ENCODE measurements at regions not wholly inside any gene's neighbourhood (a gene's known extent, or its start where the extent isn't known, plus 50 kb on each side); places are given as distances from the start of the nearest gene placed in this dataset.

GRCh38 chr7:13829914-13830900 is 159.3 kb downstream of the ETV1 start:
- TF ChIP-seq ATF2 (IDR thresholded peaks at IDR 0.05; ENCODE audit: low read length) (no peak), EZH2 (IDR thresholded peaks at IDR 0.05; ENCODE audit: borderline replicate concordance, control insufficient read depth, low read depth, low read length) (no peak), SRF (IDR thresholded peaks at IDR 0.05; ENCODE audit: low read depth in 2 of 2, low read length in 2 of 2) (no peak)

Measured in GM12878 (cell line).